GM23248 (cell line): ENCODE measurements at regions not wholly inside any gene's neighbourhood (a gene's known extent, or its start where the extent isn't known, plus 50 kb on each side); places are given as distances from the start of the nearest gene placed in this dataset.

Source experiments
- DNase-seq: peaks from one replicate; pipeline ENCODE4 v3.0.0-alpha.2; 2015
- H2AFZ ChIP-seq: fragments of 200-600 bp; sonication (generic); 2 replicates; pipeline ENCODE4 v1.6.1; 2016; ENCODE audit warnings: antibody characterized with exemption
- H3F3A ChIP-seq: fragments of 200-600 bp; sonication (generic); 2 replicates; pipeline ENCODE4 v1.6.1; 2016; ENCODE audit warnings: mild to moderate bottlenecking, antibody characterized with exemption, mixed run types; ENCODE audit not compliant: insufficient read depth
- H3K27ac ChIP-seq: fragments of 200-600 bp; sonication (generic); 2 replicates; pipeline ENCODE4 v1.5.1; 2016; ENCODE audit warnings: mild to moderate bottlenecking
- H3K27me3 ChIP-seq: fragments of 200-600 bp; sonication (generic); replicated peaks from 2 replicates; pipeline ENCODE4 v1.6.1; 2016; ENCODE audit warnings: mild to moderate bottlenecking; ENCODE audit not compliant: insufficient read depth
- H3K36me3 ChIP-seq: fragments of 200-600 bp; sonication (generic); 2 replicates; pipeline ENCODE4 v1.6.1; 2016; ENCODE audit warnings: low read depth, mild to moderate bottlenecking
- H3K4me1 ChIP-seq: fragments of 200-600 bp; sonication (generic); 2 replicates; pipeline ENCODE4 v1.6.1; 2016; ENCODE audit warnings: mild to moderate bottlenecking; ENCODE audit not compliant: insufficient read depth
- H3K4me2 ChIP-seq: fragments of 200-600 bp; sonication (generic); one replicate; pipeline ENCODE4 v1.6.1; 2016; ENCODE audit warnings: mild to moderate bottlenecking; ENCODE audit not compliant: unreplicated experiment
- H3K4me3 ChIP-seq: fragments of 200-600 bp; sonication (generic); 2 replicates; pipeline ENCODE4 v1.5.1; 2016; ENCODE audit warnings: mild to moderate bottlenecking
- H3K79me2 ChIP-seq: fragments of 200-600 bp; sonication (generic); 2 replicates; pipeline ENCODE4 v1.6.1; 2016; ENCODE audit warnings: mild to moderate bottlenecking; ENCODE audit not compliant: insufficient read depth
- H3K9ac ChIP-seq: fragments of 200-600 bp; sonication (generic); 2 replicates; pipeline ENCODE4 v1.6.1; 2016; ENCODE audit warnings: mild to moderate bottlenecking
- H3K9me2 ChIP-seq: fragments of 200-600 bp; sonication (generic); 2 replicates; pipeline ENCODE4 v1.6.1; 2016; ENCODE audit warnings: mixed run types, mild to moderate bottlenecking, moderate library complexity; ENCODE audit not compliant: insufficient read depth
- H3K9me3 ChIP-seq: fragments of 200-600 bp; sonication (generic); one replicate; pipeline ENCODE4 v1.6.1; 2017; ENCODE audit warnings: low read depth
- H4K20me1 ChIP-seq: fragments of 200-600 bp; sonication (generic); 2 replicates; pipeline ENCODE4 v1.6.0; 2016; ENCODE audit not compliant: insufficient read depth
- EZH2 ChIP-seq: fragments of 200-600 bp; sonication (generic); IDR thresholded peaks from 2 replicates; pipeline ENCODE4 v1.6.1; 2018; ENCODE audit warnings: antibody characterized with exemption, mild to moderate bottlenecking; ENCODE audit not compliant: insufficient read depth, poor library complexity, severe bottlenecking
- EZH2phosphoT487 ChIP-seq: fragments of 200-600 bp; sonication (generic); IDR thresholded peaks from 2 replicates; pipeline ENCODE4 v1.6.1; 2018; ENCODE audit warnings: antibody characterized with exemption, moderate library complexity, mild to moderate bottlenecking, low read depth; ENCODE audit not compliant: insufficient read depth
- WGBS, 2 experiments: methylation state at CpG; one replicate each; pipeline ENCODE4 v1.1.6; 2015 to 2017; ENCODE audit warnings: low lambda C conversion rate in 2 of 2, low coverage in 1 of 2; ENCODE audit errors: missing lambda C conversion rate in 2 of 2; 5-methylcytosine and 5-hydroxymethylcytosine counted together
- in situ Hi-C: fragments of 300-500 bp; cut with MboI; formaldehyde crosslinking; loops from 2 replicates; pipeline ENCODE4 v1.15.0; 2020

DNA sequence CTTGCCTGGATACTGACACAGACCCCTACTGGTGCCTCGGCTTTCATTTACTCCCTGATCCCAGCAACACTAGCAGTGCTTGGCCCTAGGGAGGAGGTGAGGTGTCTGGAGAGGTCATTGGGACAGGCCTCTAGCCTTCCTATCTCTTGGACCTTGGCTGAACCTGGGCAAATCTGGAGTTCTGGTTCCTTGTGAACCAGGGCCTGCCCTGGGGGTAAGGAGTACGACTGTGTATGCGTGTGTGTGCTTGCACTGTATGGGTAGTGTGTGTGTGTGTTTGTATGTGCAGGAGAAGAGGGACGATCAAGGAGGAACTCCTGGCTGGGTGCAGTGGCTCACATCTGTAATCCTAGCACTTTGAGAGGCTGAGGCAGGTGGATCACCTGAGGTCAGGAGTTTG, 252.7 kb upstream of the CSF3R start:
- Histone ChIP-seq H3K4me1 (no peaks in the 10 kb centered on the region), H3K27me3 (no peaks in the 10 kb centered on the region), H2AFZ (no peak overlapping the region), H3K36me3 (no peaks in the 10 kb centered on the region), H3F3A (no peaks in the 10 kb centered on the region), H3K4me3 (no peak overlapping the region), H3K79me2 (no peaks in the 10 kb centered on the region), H3K27ac (no peak overlapping the region), H3K9ac (no peak overlapping the region), H3K9me2 (no peaks in the 10 kb centered on the region), H4K20me1 (no peaks in the 10 kb centered on the region), H3K9me3 (no peaks in the 10 kb centered on the region), H3K4me2 (no peak overlapping the region)
- in situ Hi-C loops = no loop called here
- 15 to 23% methylated on average over 4 of the region's 4 CpGs for WGBS, 2 experiments
- no peak for TF ChIP-seq EZH2phosphoT487
- TF ChIP-seq EZH2 = no peak
- no peak for DNase-seq

DNA sequence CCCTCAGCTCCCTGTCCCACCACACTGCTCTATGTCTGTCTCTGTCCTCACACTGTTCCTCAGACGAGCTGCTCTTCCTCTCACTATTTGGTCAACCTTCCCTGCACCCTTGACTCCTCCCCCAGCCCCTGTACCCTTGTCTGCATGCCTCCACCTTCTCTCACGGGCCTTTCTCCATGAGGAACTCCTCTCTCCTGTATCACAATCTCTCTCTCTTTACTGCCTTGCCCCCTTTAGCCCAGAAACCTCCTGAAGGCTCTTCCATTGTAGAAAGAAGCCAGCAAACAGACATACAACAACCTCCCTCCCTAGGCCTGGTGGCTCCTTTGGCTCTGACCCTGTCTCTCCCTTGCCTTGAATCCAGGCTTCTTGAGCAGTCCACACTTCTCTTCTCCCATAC, 251.6 kb upstream of the CSF3R start:
- H3F3A ChIP-seq = no peaks in the 10 kb centered on the region
- no peak overlapping the region for H3K27ac ChIP-seq
- H3K9me2 ChIP-seq = no peaks in the 10 kb centered on the region
- H3K4me3 ChIP-seq = no peak overlapping the region
- H3K36me3 ChIP-seq = no peaks in the 10 kb centered on the region
- in situ Hi-C loops = no loop called here
- no peak overlapping the region for H3K9ac ChIP-seq
- H3K9me3 ChIP-seq = no peaks in the 10 kb centered on the region
- TF ChIP-seq EZH2 (no peak), EZH2phosphoT487 (no peak)
- no peak overlapping the region for H2AFZ ChIP-seq
- no peak for DNase-seq
- H3K4me2 ChIP-seq = no peak overlapping the region
- 0 to 9% methylated on average over 2 of the region's 2 CpGs for WGBS, 2 experiments
- H4K20me1 ChIP-seq = no peaks in the 10 kb centered on the region
- H3K79me2 ChIP-seq = no peaks in the 10 kb centered on the region
- H3K27me3 ChIP-seq = no peaks in the 10 kb centered on the region
- H3K4me1 ChIP-seq = no peaks in the 10 kb centered on the region

- H3K9me3 ChIP-seq = no peaks in the 10 kb centered on the region
- TF ChIP-seq EZH2 (no peak), EZH2phosphoT487 (no peak)
- no peak overlapping the region for H3K4me3 ChIP-seq
- H3K27me3 ChIP-seq = no peaks in the 10 kb centered on the region
- H3K36me3 ChIP-seq = no peaks in the 10 kb centered on the region
- H4K20me1 ChIP-seq = no peaks in the 10 kb centered on the region
- no peak overlapping the region for H2AFZ ChIP-seq
- H3K27ac ChIP-seq = no peak overlapping the region
- 0% methylated on average over 1 of the region's 1 CpG for WGBS, 2 experiments
- H3K4me2 ChIP-seq = no peak overlapping the region
- no peaks in the 10 kb centered on the region for H3K9me2 ChIP-seq
- H3K4me1 ChIP-seq = no peaks in the 10 kb centered on the region
- H3K9ac ChIP-seq = no peak overlapping the region
- H3K79me2 ChIP-seq = no peaks in the 10 kb centered on the region
- H3F3A ChIP-seq = no peaks in the 10 kb centered on the region
- DNase-seq = no peak
- in situ Hi-C loops = no loop called here
Observed at GRCh38 chr1:36733748-36734147, 251.0 kb upstream of the CSF3R start.

DNA sequence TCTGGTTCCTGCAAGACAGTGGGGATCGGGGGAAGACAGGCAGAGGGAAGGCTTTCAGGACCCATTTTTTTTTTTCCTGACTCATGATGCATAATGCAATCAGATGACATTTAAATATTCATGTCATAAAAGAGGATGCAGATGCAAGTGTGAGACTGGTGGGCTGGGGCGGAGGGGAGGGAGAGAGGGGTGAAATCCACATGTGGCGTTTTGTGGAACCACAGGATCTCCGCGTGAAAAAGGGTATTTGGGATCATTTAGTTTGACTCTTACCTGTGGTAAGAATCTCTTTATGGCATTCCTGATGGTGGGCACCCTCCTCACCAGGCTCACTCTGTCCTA, 249.3 kb upstream of the CSF3R start:
- 47% methylated on average over 5 of the region's 5 CpGs for WGBS, 2 experiments
- H3K4me3 ChIP-seq = no peak overlapping the region
- H3K36me3 ChIP-seq = no peaks in the 10 kb centered on the region
- H4K20me1 ChIP-seq = no peaks in the 10 kb centered on the region
- no peaks in the 10 kb centered on the region for H3K27me3 ChIP-seq
- H3K9me3 ChIP-seq = no peaks in the 10 kb centered on the region
- no peaks in the 10 kb centered on the region for H3K79me2 ChIP-seq
- H2AFZ ChIP-seq = no peak overlapping the region
- no peaks in the 10 kb centered on the region for H3K4me1 ChIP-seq
- no peaks in the 10 kb centered on the region for H3F3A ChIP-seq
- no peak overlapping the region for H3K9ac ChIP-seq
- H3K27ac ChIP-seq = no peak overlapping the region
- H3K9me2 ChIP-seq = no peaks in the 10 kb centered on the region
- in situ Hi-C loops = no loop called here
- no peak for DNase-seq
- no peak overlapping the region for H3K4me2 ChIP-seq
- TF ChIP-seq EZH2phosphoT487 (no peak), EZH2 (no peak)
